ENCODE measurements at regions not wholly inside any gene's neighbourhood (a gene's known extent, or its start where the extent isn't known, plus 50 kb on each side); places are given as distances from the start of the nearest gene placed in this dataset.

DNA sequence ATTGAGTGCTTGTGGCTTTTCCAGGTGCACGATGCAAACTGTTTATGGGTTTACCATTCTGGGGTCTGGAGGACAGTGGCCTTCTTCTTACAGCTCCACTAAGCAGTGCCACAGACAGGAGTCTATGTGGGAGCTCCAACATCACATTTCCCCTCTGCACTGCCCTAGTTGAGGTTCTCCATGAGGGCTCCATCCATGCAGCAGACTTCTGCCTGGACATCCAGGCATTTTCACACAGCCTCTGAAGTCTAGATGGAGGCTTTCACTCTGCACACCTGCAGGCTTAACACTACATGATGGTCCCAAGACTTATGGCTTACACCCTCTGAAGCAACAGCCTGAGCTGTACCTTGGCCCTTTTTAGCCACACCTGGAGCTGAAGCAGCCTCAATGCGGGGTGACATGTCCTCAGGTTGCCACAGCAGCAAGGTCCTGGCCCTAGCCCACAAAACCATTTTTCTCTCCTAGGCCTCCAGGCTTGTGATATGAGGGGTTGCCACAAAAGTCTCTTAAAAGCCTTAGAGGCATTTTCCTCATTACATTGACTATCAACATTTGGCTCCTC is 552.2 kb downstream of the TFAP2A start:
- no peak for TF ChIP-seq POLR2A (IDR thresholded peaks at IDR 0.05)
- TF ChIP-seq, protein P1, sequence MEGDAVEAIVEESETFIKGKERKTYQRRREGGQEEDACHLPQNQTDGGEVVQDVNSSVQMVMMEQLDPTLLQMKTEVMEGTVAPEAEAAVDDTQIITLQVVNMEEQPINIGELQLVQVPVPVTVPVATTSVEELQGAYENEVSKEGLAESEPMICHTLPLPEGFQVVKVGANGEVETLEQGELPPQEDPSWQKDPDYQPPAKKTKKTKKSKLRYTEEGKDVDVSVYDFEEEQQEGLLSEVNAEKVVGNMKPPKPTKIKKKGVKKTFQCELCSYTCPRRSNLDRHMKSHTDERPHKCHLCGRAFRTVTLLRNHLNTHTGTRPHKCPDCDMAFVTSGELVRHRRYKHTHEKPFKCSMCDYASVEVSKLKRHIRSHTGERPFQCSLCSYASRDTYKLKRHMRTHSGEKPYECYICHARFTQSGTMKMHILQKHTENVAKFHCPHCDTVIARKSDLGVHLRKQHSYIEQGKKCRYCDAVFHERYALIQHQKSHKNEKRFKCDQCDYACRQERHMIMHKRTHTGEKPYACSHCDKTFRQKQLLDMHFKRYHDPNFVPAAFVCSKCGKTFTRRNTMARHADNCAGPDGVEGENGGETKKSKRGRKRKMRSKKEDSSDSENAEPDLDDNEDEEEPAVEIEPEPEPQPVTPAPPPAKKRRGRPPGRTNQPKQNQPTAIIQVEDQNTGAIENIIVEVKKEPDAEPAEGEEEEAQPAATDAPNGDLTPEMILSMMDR (IDR thresholded peaks at IDR 0.05 in 4 of 5, conservative IDR thresholded peaks at IDR 0.05 in 1 of 5), result no peak
- DNase-seq, result no peak

DNA sequence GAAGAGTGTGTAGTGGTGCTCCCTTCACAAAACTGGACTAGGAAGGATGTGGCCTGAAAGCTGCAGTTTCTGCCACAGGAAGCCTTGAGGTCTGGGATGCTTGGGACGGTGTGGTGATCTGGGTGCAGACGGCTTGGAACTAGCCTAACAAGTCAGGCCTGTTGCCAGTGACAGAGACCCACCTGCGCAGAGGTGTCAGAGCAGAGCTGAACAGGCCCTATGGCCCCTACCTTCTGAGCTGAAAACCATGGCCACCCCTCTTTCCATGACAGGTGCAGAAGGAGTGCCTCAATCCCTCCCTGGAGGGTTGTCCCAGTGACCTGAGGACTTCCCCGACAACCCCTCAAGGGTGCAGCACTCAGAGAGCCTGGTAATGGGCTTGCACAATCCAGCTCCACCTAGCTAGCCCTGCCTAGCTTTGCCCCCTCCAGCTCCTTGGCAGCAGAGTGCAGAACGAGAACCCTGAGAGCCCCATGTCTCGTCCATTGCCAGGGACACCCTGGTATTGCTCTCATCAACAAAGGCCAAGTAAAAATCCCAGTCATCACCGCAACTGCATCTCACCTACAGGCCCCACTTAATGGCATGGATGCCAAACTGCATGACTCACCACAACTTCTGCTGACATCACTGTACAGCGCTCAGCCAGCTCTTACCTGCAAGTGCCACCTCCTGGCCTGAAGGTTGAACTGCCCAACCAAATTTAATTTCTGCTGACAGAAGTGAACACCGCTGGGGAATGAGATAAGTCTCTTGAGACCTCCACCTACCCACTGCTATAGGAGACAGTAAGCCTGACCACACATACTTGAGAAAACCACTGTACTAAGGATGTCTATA is 563.1 kb downstream of the TFAP2A start:
- intact Hi-C loops (cut with DNase I; ENCODE audit: low total_unique reads), result no loop called here

More for the DNA sequence above, 552.2 kb downstream of the TFAP2A start:
- H3K4me3 ChIP-seq, result no peak overlapping the region
- H3K27ac ChIP-seq, result no peak overlapping the region
- intact Hi-C loops (cut with DNase I; ENCODE audit: low total_unique reads) (no loop called here), in situ Hi-C loops (cut with MboI; ENCODE audit: low sequenced_read_pairs in 4 of 4) (no loop called here)
- no peaks in the 10 kb centered on the region for H3K9me3 ChIP-seq
- no peak for ATAC-seq
- no peaks in the 10 kb centered on the region for H3K36me3 ChIP-seq
- H3K27me3 ChIP-seq, result no peaks in the 10 kb centered on the region
- H3K4me1 ChIP-seq, result no peaks in the 10 kb centered on the region

DNA sequence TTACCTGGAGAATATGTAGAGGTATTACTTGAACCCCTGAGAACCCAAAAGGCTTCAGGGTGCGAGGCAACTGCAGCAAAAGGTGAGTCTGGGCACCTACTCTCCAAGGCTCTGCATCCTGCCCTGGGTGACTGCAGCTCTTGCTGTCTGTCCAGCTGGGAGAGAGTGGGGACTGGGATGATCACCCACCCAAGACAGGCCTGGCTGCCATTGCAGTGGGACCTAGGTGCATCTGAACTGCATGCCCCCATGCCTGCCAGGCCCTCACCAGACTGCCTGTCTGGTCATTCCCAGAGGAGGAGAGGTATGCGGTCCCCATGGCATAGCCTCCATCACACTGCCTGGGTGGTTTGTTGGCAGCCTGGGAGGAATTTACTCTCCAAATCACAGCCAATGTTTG is 563.9 kb downstream of the TFAP2A start:
- no peaks in the 10 kb centered on the region for H3K9me3 ChIP-seq

More for the DNA sequence above, 563.1 kb downstream of the TFAP2A start:
- no peak overlapping the region for H3K27ac ChIP-seq
- no peak overlapping the region for H3K4me3 ChIP-seq
- H3K4me1 ChIP-seq, result no peaks in the 10 kb centered on the region
- no peak for DNase-seq
- in situ Hi-C loops (cut with MboI; ENCODE audit: low sequenced_read_pairs in 4 of 4), result no loop called here
- no peaks in the 10 kb centered on the region for H3K9me3 ChIP-seq
- no peak for ATAC-seq
- TF ChIP-seq, protein P1 (IDR thresholded peaks at IDR 0.05 in 4 of 5, conservative IDR thresholded peaks at IDR 0.05 in 1 of 5), result no peak
- no peak for TF ChIP-seq POLR2A (IDR thresholded peaks at IDR 0.05)
- H3K36me3 ChIP-seq, result no peaks in the 10 kb centered on the region
- no peaks in the 10 kb centered on the region for H3K27me3 ChIP-seq

DNA sequence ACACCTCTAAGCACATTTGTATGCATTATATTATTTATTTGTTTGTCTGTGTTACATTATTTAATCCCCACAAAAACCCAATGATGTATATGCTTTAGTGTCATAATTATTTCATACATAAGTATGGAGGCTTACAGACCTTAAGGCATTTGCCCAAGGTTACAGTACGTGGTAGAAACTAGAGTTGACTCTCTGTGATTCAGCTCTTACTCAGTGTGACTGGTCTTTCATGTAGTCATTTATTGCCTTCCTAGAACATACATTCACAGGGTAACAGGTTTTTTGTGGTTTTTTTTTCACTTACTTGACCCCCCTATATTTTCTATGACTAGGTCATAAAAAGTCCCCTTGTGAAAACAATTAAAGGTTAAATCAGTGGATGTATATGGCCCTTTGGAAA is 566.8 kb downstream of the TFAP2A start:
- Histone ChIP-seq H3K27me3 (no peaks in the 10 kb centered on the region), H3K9me3 (no peaks in the 10 kb centered on the region), H3K27ac (no peak overlapping the region), H3K4me1 (no peaks in the 10 kb centered on the region), H3K36me3 (no peaks in the 10 kb centered on the region), H3K4me3 (no peak overlapping the region)
- intact Hi-C loops (cut with DNase I; ENCODE audit: low total_unique reads) (no loop called here), in situ Hi-C loops (cut with MboI; ENCODE audit: low sequenced_read_pairs in 4 of 4) (no loop called here)
- DNase-seq, result no peak
- ATAC-seq, result no peak
- TF ChIP-seq POLR2A (IDR thresholded peaks at IDR 0.05), result no peak
- TF ChIP-seq, protein P1 (IDR thresholded peaks at IDR 0.05 in 4 of 5, conservative IDR thresholded peaks at IDR 0.05 in 1 of 5), result no peak

More for the DNA sequence above, 563.9 kb downstream of the TFAP2A start:
- TF ChIP-seq POLR2A (IDR thresholded peaks at IDR 0.05), result no peak
- TF ChIP-seq, protein P1 (IDR thresholded peaks at IDR 0.05 in 4 of 5, conservative IDR thresholded peaks at IDR 0.05 in 1 of 5), result no peak
- intact Hi-C loops (cut with DNase I; ENCODE audit: low total_unique reads), result no loop called here
- Histone ChIP-seq H3K27ac (no peak overlapping the region), H3K27me3 (no peaks in the 10 kb centered on the region), H3K36me3 (no peaks in the 10 kb centered on the region), H3K4me1 (no peaks in the 10 kb centered on the region), H3K4me3 (no peak overlapping the region)
- in situ Hi-C loops (cut with MboI; ENCODE audit: low sequenced_read_pairs in 4 of 4), result no loop called here
- DNase-seq (no peak), ATAC-seq (no peak)

Measured in gastrocnemius medialis (tissue), 4 donors.